HCT116 (cell line): ENCODE measurements at regions not wholly inside any gene's neighbourhood (a gene's known extent, or its start where the extent isn't known, plus 50 kb on each side); places are given as distances from the start of the nearest gene placed in this dataset.

Experiments used
- ATAC-seq: fragments of 200-7000 bp; cut with Tn5 transposase; 2 replicates; pipeline ENCODE4 v1.9.1; 2020; ENCODE audit warnings: mild to moderate bottlenecking, moderate library complexity
- BruUV-seq: library from RNA; stranded (reverse); fragments of 400-500 nt; replicated peaks from 2 replicates; lab custom pipeline; 2021; lab: Mats Ljungman, UMichigan
- CTCF ChIA-PET: fragments of 300-600 bp; sonication (Branson Sonifier 250); formaldehyde crosslinking; loops from one replicate; lab custom pipeline; 2021; ENCODE audit warnings: antibody characterized with exemption; lab: Charles Lee
- POLR2A ChIA-PET: fragments of 300-600, 350-600 bp; sonication (Branson Sonifier 250); formaldehyde crosslinking; loops from one replicate; lab custom pipeline; 2021; ENCODE audit warnings: antibody characterized with exemption; lab: Charles Lee
- RAD21 ChIA-PET, 2 experiments: fragments of 300-600 bp; sonication (Branson Sonifier 250); formaldehyde crosslinking; loops; one replicate each; lab custom pipeline; 2023; ENCODE audit warnings: low total read pairs in 2 of 2; ENCODE audit not compliant: uncharacterized antibody in 2 of 2, unreplicated experiment in 2 of 2, low non-redundant PET in 1 of 2; lab: Charles Lee
- DNase-seq: peaks from one replicate; pipeline ENCODE4 v3.0.0-alpha.2; 2010; ENCODE audit warnings: low read depth, low spot score
- H2AFZ ChIP-seq: fragments of 200-600 bp; shearing (Covaris generic), sonication (generic); 2 replicates; pipeline ENCODE4 v1.6.1; 2017; ENCODE audit warnings: low read depth, mixed run types, mixed read lengths, antibody characterized with exemption, low read length; ENCODE audit not compliant: poor library complexity, severe bottlenecking
- H3K27ac ChIP-seq: 2 replicates; pipeline ENCODE4 v1.5.1; 2012; ENCODE audit warnings: low read depth, low read length
- H3K27me3 ChIP-seq: fragments of 200-600 bp; sonication (generic); 2 replicates; pipeline ENCODE4 v1.6.1; 2016; ENCODE audit warnings: mixed run types, low read length, mixed read lengths; ENCODE audit not compliant: insufficient read depth
- H3K36me3 ChIP-seq, 2 experiments: fragments of 200-500 bp in 1 of 2; fragments of 200-600 bp in 1 of 2; sonication (Bioruptor generic) in 1 of 2; sonication (generic) in 1 of 2; 2 replicates each; pipeline versions ENCODE4 v1.5.1 to v1.6.1; 2014 to 2016; ENCODE audit warnings: low read length in 2 of 2, inconsistent platforms in 1 of 2, mixed read lengths in 1 of 2, mixed run types in 1 of 2; ENCODE audit not compliant: insufficient read depth in 2 of 2, control insufficient read depth in 1 of 2
- H3K4me1 ChIP-seq, 2 experiments: fragments of 200-600 bp in 1 of 2; sonication (generic) in 1 of 2; 2 replicates each; pipeline versions ENCODE4 v1.5.1 to v1.6.1; 2012 to 2017; ENCODE audit warnings: low read length in 2 of 2, inconsistent platforms in 1 of 2, mild to moderate bottlenecking in 1 of 2, mixed read lengths in 1 of 2, mixed run types in 1 of 2, moderate library complexity in 1 of 2; ENCODE audit not compliant: insufficient read depth in 2 of 2, control insufficient read depth in 1 of 2
- H3K4me2 ChIP-seq: fragments of 200-600 bp; sonication (generic); 2 replicates; pipeline ENCODE4 v1.6.1; 2017; ENCODE audit warnings: mixed run types, low read length, mixed read lengths
- H3K4me3 ChIP-seq, 2 experiments: fragments of 200-600 bp in 1 of 2; sonication (generic) in 1 of 2; replicated peaks in 1 of 2; 2 replicates each; pipeline ENCODE4 v1.5.1; 2011 to 2016; ENCODE audit warnings: low read length in 2 of 2, control low read depth in 1 of 2, low read depth in 1 of 2, mild to moderate bottlenecking in 1 of 2, mixed read lengths in 1 of 2, mixed run types in 1 of 2
- H3K79me2 ChIP-seq: fragments of 200-600 bp; sonication (generic); 2 replicates; pipeline ENCODE4 v1.6.1; 2017; ENCODE audit warnings: mild to moderate bottlenecking, mixed run types, low read length, moderate library complexity, mixed read lengths; ENCODE audit not compliant: insufficient read depth
- H3K9ac ChIP-seq: fragments of 200-600 bp; sonication (generic); 2 replicates; pipeline ENCODE4 v1.6.1; 2016; ENCODE audit warnings: low read length, mixed read lengths
- H3K9me2 ChIP-seq: fragments of 200-600 bp; sonication (generic), shearing (Covaris generic); 2 replicates; pipeline ENCODE4 v1.6.1; 2017; ENCODE audit warnings: mixed run types, mild to moderate bottlenecking, moderate library complexity; ENCODE audit not compliant: insufficient read depth
- H3K9me3 ChIP-seq, 2 experiments: fragments of 200-500 bp in 1 of 2; fragments of 200-600 bp in 1 of 2; sonication (Bioruptor generic) in 1 of 2; sonication (generic) in 1 of 2; 2 replicates each; pipeline ENCODE4 v1.6.1; 2014 to 2017; ENCODE audit warnings: low read length in 2 of 2, mixed read lengths in 2 of 2, inconsistent platforms in 1 of 2, low read depth in 1 of 2, mild to moderate bottlenecking in 1 of 2, mixed run types in 1 of 2, moderate library complexity in 1 of 2; ENCODE audit not compliant: control insufficient read depth in 1 of 2, insufficient read depth in 1 of 2
- H4K20me1 ChIP-seq: fragments of 200-600 bp; sonication (generic), shearing (Covaris generic); 2 replicates; pipeline ENCODE4 v1.6.1; 2017; ENCODE audit warnings: mixed run types, mild to moderate bottlenecking, moderate library complexity; ENCODE audit not compliant: insufficient read depth
- CBX3 ChIP-seq: IDR thresholded peaks from 2 replicates; pipeline ENCODE4 v1.6.1; 2012; ENCODE audit warnings: low read depth
- CEBPB ChIP-seq: IDR thresholded peaks from 2 replicates; pipeline ENCODE4 v1.6.1; 2012; ENCODE audit warnings: low read depth
- EGR1 ChIP-seq: IDR thresholded peaks from 2 replicates; pipeline ENCODE4 v1.6.1; 2012; ENCODE audit warnings: low read depth
- ELF1 ChIP-seq: IDR thresholded peaks from 2 replicates; pipeline ENCODE4 v1.6.1; 2012; ENCODE audit warnings: low read depth, borderline replicate concordance
- EZH2phosphoT487 ChIP-seq: fragments of 200-600 bp; IDR thresholded peaks from 2 replicates; pipeline ENCODE4 v1.6.1; 2018; ENCODE audit warnings: antibody characterized with exemption, borderline replicate concordance
- FOSL1 ChIP-seq: IDR thresholded peaks from 2 replicates; pipeline ENCODE4 v1.6.1; 2012; ENCODE audit warnings: low read depth
- JUND ChIP-seq: IDR thresholded peaks from 2 replicates; pipeline ENCODE4 v1.6.1; 2012
- POLR2A ChIP-seq: IDR thresholded peaks from 2 replicates; pipeline ENCODE4 v1.7.0; 2011; ENCODE audit warnings: borderline replicate concordance; ENCODE audit not compliant: insufficient read depth, insufficient read length; ENCODE audit errors: extremely low read depth
- POLR2AphosphoS5 ChIP-seq: IDR thresholded peaks from 2 replicates; pipeline ENCODE4 v1.6.1; 2011; ENCODE audit warnings: mild to moderate bottlenecking, low read depth, low read length, moderate library complexity
- RAD21 ChIP-seq: IDR thresholded peaks from 2 replicates; pipeline ENCODE4 v1.6.1; 2012; ENCODE audit warnings: low read depth, mild to moderate bottlenecking
- SIN3A ChIP-seq: IDR thresholded peaks from 2 replicates; pipeline ENCODE4 v1.6.1; 2012; ENCODE audit warnings: low read depth
- SRF ChIP-seq: IDR thresholded peaks from 2 replicates; pipeline ENCODE4 v1.6.1; 2012; ENCODE audit warnings: low read depth
- ZFX ChIP-seq: fragments of 450-650 bp; IDR thresholded peaks from 2 replicates; pipeline ENCODE4 v1.6.1; 2017
- ZNF274 ChIP-seq: fragments of 200-500 bp; sonication (Bioruptor generic); IDR thresholded peaks from 2 replicates; pipeline ENCODE4 v1.6.1; 2014; ENCODE audit warnings: mild to moderate bottlenecking, low read depth, low read length, inconsistent platforms
- intact Hi-C: fragments of 100-400 bp; cut with micrococcal nuclease; formaldehyde crosslinking; loops from 2 replicates; pipeline ENCODE4 v1.10.0; 2022
- TF ChIP-seq, protein P1 (sequence below): IDR thresholded peaks from 2 replicates; pipeline ENCODE4 v1.6.1; 2012
- TF ChIP-seq, protein P2 (sequence below), 3 experiments: fragments of 200-600 bp in 1 of 3; sonication (generic) in 1 of 3; IDR thresholded peaks in 2 of 3; conservative IDR thresholded peaks in 1 of 3; 2 replicates each; pipeline ENCODE4 v1.5.1; 2012 to 2017; ENCODE audit warnings: low read depth in 2 of 3, low read length in 2 of 3, antibody characterized with exemption in 1 of 3, borderline replicate concordance in 1 of 3, control low read depth in 1 of 3, mild to moderate bottlenecking in 1 of 3, mixed read lengths in 1 of 3, mixed run types in 1 of 3, moderate library complexity in 1 of 3; ENCODE audit not compliant: insufficient read depth in 1 of 3
- TF ChIP-seq, protein P3 (sequence below): IDR thresholded peaks from 2 replicates; pipeline ENCODE4 v1.6.1; 2011; ENCODE audit warnings: mild to moderate bottlenecking, low read length, moderate library complexity; ENCODE audit not compliant: insufficient replicate concordance; ENCODE audit errors: extremely low read depth

DNA sequence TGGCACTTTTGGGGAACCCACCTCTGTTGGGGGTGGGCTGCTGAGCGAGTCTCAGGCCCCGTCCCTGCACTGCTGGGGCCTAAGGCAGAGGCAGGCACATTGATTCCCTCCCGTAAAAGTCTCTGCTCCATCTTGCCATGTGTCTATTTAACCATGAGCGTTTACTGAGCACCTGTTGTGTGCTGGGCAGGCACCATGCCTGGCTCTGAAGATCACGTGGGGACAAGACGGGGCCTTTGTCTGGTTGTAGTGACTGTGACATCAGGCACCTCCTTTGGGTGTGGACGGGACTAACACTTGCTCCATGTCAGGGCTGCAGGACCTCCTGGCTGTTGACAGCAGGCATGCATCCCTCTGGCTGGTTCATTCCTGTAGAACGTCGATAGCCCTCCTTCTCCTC lies 204.7 kb upstream of the CIBAR2 start:
- Histone ChIP-seq H3K36me3 (no peaks in the 10 kb centered on the region), H3K4me3 (no peak overlapping the region), H3K9me3 (no peaks in the 10 kb centered on the region), H3K9me2 (no peaks in the 10 kb centered on the region), H4K20me1 (no peaks in the 10 kb centered on the region; the same call in 1 of the 2 replicates), H3K79me2 (no peaks in the 10 kb centered on the region), H3K9ac (no peak overlapping the region), H2AFZ (no peak overlapping the region), H3K4me2 (no peak overlapping the region), H3K27me3 (no peaks in the 10 kb centered on the region), H3K4me1 (peaks cover 20 to 35% of the 10 kb centered on the region in 2 experiments; a peak in 3 of 4 replicates)
- ATAC-seq (no peak), DNase-seq (no peak)
- no TSS peak for BruUV-seq
- POLR2A ChIA-PET = no interaction called here
- CTCF ChIA-PET = no interaction called here
- RAD21 ChIA-PET = no interaction called here
- intact Hi-C loops = no loop called here
- TF ChIP-seq JUND = no peak
- TF ChIP-seq EZH2phosphoT487 = no peak
- no peak for TF ChIP-seq CBX3
- TF ChIP-seq POLR2AphosphoS5 = no peak
- no peak for TF ChIP-seq SRF
- TF ChIP-seq ZFX = no peak
- no peak for TF ChIP-seq FOSL1
- no peak for TF ChIP-seq CEBPB
- no peak for TF ChIP-seq SIN3A
- TF ChIP-seq EGR1 = no peak
- TF ChIP-seq, protein P1, sequence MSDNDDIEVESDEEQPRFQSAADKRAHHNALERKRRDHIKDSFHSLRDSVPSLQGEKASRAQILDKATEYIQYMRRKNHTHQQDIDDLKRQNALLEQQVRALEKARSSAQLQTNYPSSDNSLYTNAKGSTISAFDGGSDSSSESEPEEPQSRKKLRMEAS = no peak
- TF ChIP-seq, protein P2, sequence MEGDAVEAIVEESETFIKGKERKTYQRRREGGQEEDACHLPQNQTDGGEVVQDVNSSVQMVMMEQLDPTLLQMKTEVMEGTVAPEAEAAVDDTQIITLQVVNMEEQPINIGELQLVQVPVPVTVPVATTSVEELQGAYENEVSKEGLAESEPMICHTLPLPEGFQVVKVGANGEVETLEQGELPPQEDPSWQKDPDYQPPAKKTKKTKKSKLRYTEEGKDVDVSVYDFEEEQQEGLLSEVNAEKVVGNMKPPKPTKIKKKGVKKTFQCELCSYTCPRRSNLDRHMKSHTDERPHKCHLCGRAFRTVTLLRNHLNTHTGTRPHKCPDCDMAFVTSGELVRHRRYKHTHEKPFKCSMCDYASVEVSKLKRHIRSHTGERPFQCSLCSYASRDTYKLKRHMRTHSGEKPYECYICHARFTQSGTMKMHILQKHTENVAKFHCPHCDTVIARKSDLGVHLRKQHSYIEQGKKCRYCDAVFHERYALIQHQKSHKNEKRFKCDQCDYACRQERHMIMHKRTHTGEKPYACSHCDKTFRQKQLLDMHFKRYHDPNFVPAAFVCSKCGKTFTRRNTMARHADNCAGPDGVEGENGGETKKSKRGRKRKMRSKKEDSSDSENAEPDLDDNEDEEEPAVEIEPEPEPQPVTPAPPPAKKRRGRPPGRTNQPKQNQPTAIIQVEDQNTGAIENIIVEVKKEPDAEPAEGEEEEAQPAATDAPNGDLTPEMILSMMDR (IDR thresholded peaks at IDR 0.05 in 2 of 3, conservative IDR thresholded peaks at IDR 0.05 in 1 of 3; ENCODE audit: borderline replicate concordance in 1 of 3, insufficient read depth in 1 of 3, low read depth in 2 of 3, low read length in 2 of 3) = no peak
- no peak for TF ChIP-seq ZNF274
- no peak for TF ChIP-seq ELF1
- no peak for TF ChIP-seq POLR2A
- TF ChIP-seq RAD21 = no peak
- TF ChIP-seq, protein P3, sequence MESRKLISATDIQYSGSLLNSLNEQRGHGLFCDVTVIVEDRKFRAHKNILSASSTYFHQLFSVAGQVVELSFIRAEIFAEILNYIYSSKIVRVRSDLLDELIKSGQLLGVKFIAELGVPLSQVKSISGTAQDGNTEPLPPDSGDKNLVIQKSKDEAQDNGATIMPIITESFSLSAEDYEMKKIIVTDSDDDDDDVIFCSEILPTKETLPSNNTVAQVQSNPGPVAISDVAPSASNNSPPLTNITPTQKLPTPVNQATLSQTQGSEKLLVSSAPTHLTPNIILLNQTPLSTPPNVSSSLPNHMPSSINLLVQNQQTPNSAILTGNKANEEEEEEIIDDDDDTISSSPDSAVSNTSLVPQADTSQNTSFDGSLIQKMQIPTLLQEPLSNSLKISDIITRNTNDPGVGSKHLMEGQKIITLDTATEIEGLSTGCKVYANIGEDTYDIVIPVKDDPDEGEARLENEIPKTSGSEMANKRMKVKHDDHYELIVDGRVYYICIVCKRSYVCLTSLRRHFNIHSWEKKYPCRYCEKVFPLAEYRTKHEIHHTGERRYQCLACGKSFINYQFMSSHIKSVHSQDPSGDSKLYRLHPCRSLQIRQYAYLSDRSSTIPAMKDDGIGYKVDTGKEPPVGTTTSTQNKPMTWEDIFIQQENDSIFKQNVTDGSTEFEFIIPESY = no peak
- TF ChIP-seq, all 23 proteins: peak for 0
- H3K27ac ChIP-seq = no peak overlapping the region; the same call in 1 of the 2 replicates
